ENCODE measurements at regions not wholly inside any gene's neighbourhood (a gene's known extent, or its start where the extent isn't known, plus 50 kb on each side); places are given as distances from the start of the nearest gene placed in this dataset.
"Not testable (repeated sequence)": the region's sequence is repeated elsewhere in the genome, so short reads cannot be mapped to it uniquely, and the experiment has no call there.

DNA sequence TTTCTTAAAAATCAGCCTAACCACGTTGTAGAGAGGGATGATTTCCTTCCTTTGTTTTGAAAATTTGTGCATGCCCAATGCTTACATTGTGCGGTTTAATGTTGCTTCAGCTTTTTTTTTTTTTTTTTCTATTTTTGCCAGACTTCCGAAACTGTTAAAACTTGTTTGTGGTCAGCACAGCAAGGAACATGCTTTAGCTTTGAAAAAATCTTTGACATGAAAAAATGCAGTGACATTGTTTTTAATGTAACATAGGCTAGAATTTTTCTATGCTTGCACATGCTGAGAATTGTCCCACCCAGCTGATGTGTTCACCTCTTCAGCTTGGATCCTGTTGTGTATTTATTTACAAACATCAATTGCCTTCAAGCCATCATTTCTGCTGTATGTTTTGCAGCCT, 1375.9 kb downstream of the FOXD4L5 start:
- TF ChIP-seq, protein P1, sequence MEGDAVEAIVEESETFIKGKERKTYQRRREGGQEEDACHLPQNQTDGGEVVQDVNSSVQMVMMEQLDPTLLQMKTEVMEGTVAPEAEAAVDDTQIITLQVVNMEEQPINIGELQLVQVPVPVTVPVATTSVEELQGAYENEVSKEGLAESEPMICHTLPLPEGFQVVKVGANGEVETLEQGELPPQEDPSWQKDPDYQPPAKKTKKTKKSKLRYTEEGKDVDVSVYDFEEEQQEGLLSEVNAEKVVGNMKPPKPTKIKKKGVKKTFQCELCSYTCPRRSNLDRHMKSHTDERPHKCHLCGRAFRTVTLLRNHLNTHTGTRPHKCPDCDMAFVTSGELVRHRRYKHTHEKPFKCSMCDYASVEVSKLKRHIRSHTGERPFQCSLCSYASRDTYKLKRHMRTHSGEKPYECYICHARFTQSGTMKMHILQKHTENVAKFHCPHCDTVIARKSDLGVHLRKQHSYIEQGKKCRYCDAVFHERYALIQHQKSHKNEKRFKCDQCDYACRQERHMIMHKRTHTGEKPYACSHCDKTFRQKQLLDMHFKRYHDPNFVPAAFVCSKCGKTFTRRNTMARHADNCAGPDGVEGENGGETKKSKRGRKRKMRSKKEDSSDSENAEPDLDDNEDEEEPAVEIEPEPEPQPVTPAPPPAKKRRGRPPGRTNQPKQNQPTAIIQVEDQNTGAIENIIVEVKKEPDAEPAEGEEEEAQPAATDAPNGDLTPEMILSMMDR (IDR thresholded peaks at IDR 0.05; ENCODE audit: insufficient read depth, low read length, poor library complexity, severe bottlenecking), result not testable (repeated sequence)
- TF ChIP-seq EZH2phosphoT487 (conservative IDR thresholded peaks at IDR 0.05; ENCODE audit: low read length), result not testable (repeated sequence)

All from SU-DHL-6 (cell line).